ENCODE measurements at regions not wholly inside any gene's neighbourhood (a gene's known extent, or its start where the extent isn't known, plus 50 kb on each side); places are given as distances from the start of the nearest gene placed in this dataset.

- no peaks in the 10 kb centered on the region for H3K36me3 Mint-ChIP-seq (ENCODE audit: insufficient read depth in 2 of 2)
- no peaks in the 10 kb centered on the region for H3K27me3 Mint-ChIP-seq (ENCODE audit: low read depth)
- no peak for DNase-seq
- no peak overlapping the region for H3K4me3 Mint-ChIP-seq
- no peak overlapping the region for H3K27ac Mint-ChIP-seq
- no peaks in the 10 kb centered on the region for H3K4me1 Mint-ChIP-seq (ENCODE audit: low read depth)
- ATAC-seq (replicated peaks in 1 of 2) = no peak
- peaks cover 0 to 7% of the 10 kb centered on the region in 2 donors for H3K9me3 Mint-ChIP-seq
Measured at GRCh38 chr13:90184355-90184754, 1163.1 kb upstream of the MIR17HG start.

- no peak for DNase-seq
- peaks cover 2 to 7% of the 10 kb centered on the region in 2 donors for H3K9me3 Mint-ChIP-seq
- no peak overlapping the region for H3K27ac Mint-ChIP-seq
- H3K36me3 Mint-ChIP-seq (ENCODE audit: insufficient read depth in 2 of 2) = no peaks in the 10 kb centered on the region
- no peaks in the 10 kb centered on the region for H3K27me3 Mint-ChIP-seq (ENCODE audit: low read depth)
- H3K4me1 Mint-ChIP-seq (ENCODE audit: low read depth) = no peaks in the 10 kb centered on the region
- ATAC-seq (replicated peaks in 1 of 2) = no peak
- no peak overlapping the region for H3K4me3 Mint-ChIP-seq
Measured at GRCh38 chr13:90185734-90186133, 1161.8 kb upstream of the MIR17HG start.

- Mint-ChIP-seq H3K4me1 (ENCODE audit: low read depth) (no peaks in the 10 kb centered on the region), H3K36me3 (ENCODE audit: insufficient read depth in 2 of 2) (no peaks in the 10 kb centered on the region), H3K9me3 (peaks cover 2 to 6% of the 10 kb centered on the region in 2 donors), H3K4me3 (no peak overlapping the region), H3K27ac (no peak overlapping the region), H3K27me3 (ENCODE audit: low read depth) (no peaks in the 10 kb centered on the region)
- DNase-seq (no peak), ATAC-seq (replicated peaks in 1 of 2) (no peak)
Measured at GRCh38 chr13:90187478-90188350, 1159.8 kb upstream of the MIR17HG start.

GRCh38 chr13:90188351-90188636, 1159.2 kb upstream of the MIR17HG start:
- Mint-ChIP-seq H3K4me1 (ENCODE audit: low read depth) (no peaks in the 10 kb centered on the region), H3K27me3 (ENCODE audit: low read depth) (no peaks in the 10 kb centered on the region), H3K27ac (no peak overlapping the region), H3K4me3 (no peak overlapping the region), H3K36me3 (ENCODE audit: insufficient read depth in 2 of 2) (no peaks in the 10 kb centered on the region), H3K9me3 (peaks cover 2 to 6% of the 10 kb centered on the region in 2 donors)
- no peak for ATAC-seq (replicated peaks in 1 of 2)
- DNase-seq = no peak

GRCh38 chr13:90197722-90198121, 1149.8 kb upstream of the MIR17HG start:
- DNase-seq = no peak
- peaks cover 5 to 15% of the 10 kb centered on the region in 2 donors for H3K9me3 Mint-ChIP-seq

GRCh38 chr13:90201202-90201601, 1146.3 kb upstream of the MIR17HG start:
- DNase-seq (no peak), ATAC-seq (replicated peaks in 1 of 2) (no peak)
- Mint-ChIP-seq H3K27ac (no peak overlapping the region), H3K4me3 (no peak overlapping the region), H3K36me3 (ENCODE audit: insufficient read depth in 2 of 2) (peaks cover 0 to 2% of the 10 kb centered on the region in 2 donors), H3K27me3 (ENCODE audit: low read depth) (no peaks in the 10 kb centered on the region), H3K9me3 (peaks cover 3 to 5% of the 10 kb centered on the region in 2 donors), H3K4me1 (ENCODE audit: low read depth) (no peaks in the 10 kb centered on the region)

More at GRCh38 chr13:90197722-90198121, 1149.8 kb upstream of the MIR17HG start:
- H3K36me3 Mint-ChIP-seq (ENCODE audit: insufficient read depth in 2 of 2) = peaks cover 0 to 2% of the 10 kb centered on the region in 2 donors
- no peak overlapping the region for H3K4me3 Mint-ChIP-seq
- H3K27me3 Mint-ChIP-seq (ENCODE audit: low read depth) = no peaks in the 10 kb centered on the region
- H3K4me1 Mint-ChIP-seq (ENCODE audit: low read depth) = no peaks in the 10 kb centered on the region
- no peak overlapping the region for H3K27ac Mint-ChIP-seq
- no peak for ATAC-seq (replicated peaks in 1 of 2)

GRCh38 chr13:90201676-90202460, 1145.6 kb upstream of the MIR17HG start:
- DNase-seq (no peak), ATAC-seq (replicated peaks in 1 of 2) (no peak)
- peaks cover 0 to 3% of the 10 kb centered on the region in 2 donors for H3K36me3 Mint-ChIP-seq (ENCODE audit: insufficient read depth in 2 of 2)
- H3K27ac Mint-ChIP-seq = no peak overlapping the region
- no peak overlapping the region for H3K4me3 Mint-ChIP-seq
- H3K4me1 Mint-ChIP-seq (ENCODE audit: low read depth) = no peaks in the 10 kb centered on the region
- peaks cover 3 to 4% of the 10 kb centered on the region in 2 donors for H3K9me3 Mint-ChIP-seq
- no peaks in the 10 kb centered on the region for H3K27me3 Mint-ChIP-seq (ENCODE audit: low read depth)

- H3K27ac Mint-ChIP-seq = no peak overlapping the region
- ATAC-seq (replicated peaks in 1 of 2) (no peak), DNase-seq (no peak)
- H3K4me1 Mint-ChIP-seq (ENCODE audit: low read depth) = no peaks in the 10 kb centered on the region
- no peak overlapping the region for H3K4me3 Mint-ChIP-seq
- H3K9me3 Mint-ChIP-seq = peaks cover 5 to 10% of the 10 kb centered on the region in 2 donors
- peaks cover 0 to 8% of the 10 kb centered on the region in 2 donors for H3K36me3 Mint-ChIP-seq (ENCODE audit: insufficient read depth in 2 of 2)
- no peaks in the 10 kb centered on the region for H3K27me3 Mint-ChIP-seq (ENCODE audit: low read depth)
Measured at GRCh38 chr13:90205081-90205480, 1142.4 kb upstream of the MIR17HG start.

- H3K36me3 Mint-ChIP-seq (ENCODE audit: insufficient read depth in 2 of 2) = peaks cover 0 to 6% of the 10 kb centered on the region in 2 donors
- H3K27me3 Mint-ChIP-seq (ENCODE audit: low read depth) = no peaks in the 10 kb centered on the region
- H3K4me1 Mint-ChIP-seq (ENCODE audit: low read depth) = no peaks in the 10 kb centered on the region
- ATAC-seq (replicated peaks in 1 of 2) (no peak), DNase-seq (no peak)
- no peak overlapping the region for H3K27ac Mint-ChIP-seq
- H3K4me3 Mint-ChIP-seq = no peak overlapping the region
- H3K9me3 Mint-ChIP-seq = peaks cover 5 to 14% of the 10 kb centered on the region in 2 donors
Measured at GRCh38 chr13:90205911-90206310, 1141.6 kb upstream of the MIR17HG start.

- ATAC-seq (replicated peaks in 1 of 2) = no peak
- DNase-seq = no peak
- H3K27ac Mint-ChIP-seq = no peak overlapping the region
- no peaks in the 10 kb centered on the region for H3K36me3 Mint-ChIP-seq (ENCODE audit: insufficient read depth in 2 of 2)
- H3K4me1 Mint-ChIP-seq (ENCODE audit: low read depth) = no peaks in the 10 kb centered on the region
- H3K4me3 Mint-ChIP-seq = no peak overlapping the region
- H3K27me3 Mint-ChIP-seq (ENCODE audit: low read depth) = no peaks in the 10 kb centered on the region
- peaks cover 5 to 6% of the 10 kb centered on the region in 2 donors for H3K9me3 Mint-ChIP-seq
Measured at GRCh38 chr13:90217275-90217674, 1130.2 kb upstream of the MIR17HG start.

- Mint-ChIP-seq H3K9me3 (peaks cover 0 to 6% of the 10 kb centered on the region in 2 donors), H3K4me3 (no peak overlapping the region), H3K27ac (no peak overlapping the region), H3K27me3 (ENCODE audit: low read depth) (no peaks in the 10 kb centered on the region), H3K36me3 (ENCODE audit: insufficient read depth in 2 of 2) (no peaks in the 10 kb centered on the region), H3K4me1 (ENCODE audit: low read depth) (no peaks in the 10 kb centered on the region)
- ATAC-seq (replicated peaks in 1 of 2) (no peak), DNase-seq (no peak)
Measured at GRCh38 chr13:90222758-90223157, 1124.7 kb upstream of the MIR17HG start.

- H3K4me3 Mint-ChIP-seq = no peak overlapping the region
- H3K27ac Mint-ChIP-seq = no peak overlapping the region
- no peaks in the 10 kb centered on the region for H3K27me3 Mint-ChIP-seq (ENCODE audit: low read depth)
- peaks cover 3 to 5% of the 10 kb centered on the region in 2 donors for H3K36me3 Mint-ChIP-seq (ENCODE audit: insufficient read depth in 2 of 2)
- DNase-seq (no peak), ATAC-seq (replicated peaks in 1 of 2) (no peak)
- H3K9me3 Mint-ChIP-seq = peaks cover 6 to 11% of the 10 kb centered on the region in 2 donors
- no peaks in the 10 kb centered on the region for H3K4me1 Mint-ChIP-seq (ENCODE audit: low read depth)
Measured at GRCh38 chr13:90230311-90230710, 1117.2 kb upstream of the MIR17HG start.

- H3K36me3 Mint-ChIP-seq (ENCODE audit: insufficient read depth in 2 of 2) = peaks cover 3 to 7% of the 10 kb centered on the region in 2 donors
Measured at GRCh38 chr13:90232291-90232690, 1115.2 kb upstream of the MIR17HG start.

More at GRCh38 chr13:90232291-90232690, 1115.2 kb upstream of the MIR17HG start:
- DNase-seq (no peak), ATAC-seq (replicated peaks in 1 of 2) (no peak)
- Mint-ChIP-seq H3K4me1 (ENCODE audit: low read depth) (no peaks in the 10 kb centered on the region), H3K27ac (no peak overlapping the region), H3K9me3 (peaks cover 10 to 12% of the 10 kb centered on the region in 2 donors), H3K4me3 (no peak overlapping the region), H3K27me3 (ENCODE audit: low read depth) (no peaks in the 10 kb centered on the region)
